ENCODE measurements at regions not wholly inside any gene's neighbourhood (a gene's known extent, or its start where the extent isn't known, plus 50 kb on each side); places are given as distances from the start of the nearest gene placed in this dataset.

DNA sequence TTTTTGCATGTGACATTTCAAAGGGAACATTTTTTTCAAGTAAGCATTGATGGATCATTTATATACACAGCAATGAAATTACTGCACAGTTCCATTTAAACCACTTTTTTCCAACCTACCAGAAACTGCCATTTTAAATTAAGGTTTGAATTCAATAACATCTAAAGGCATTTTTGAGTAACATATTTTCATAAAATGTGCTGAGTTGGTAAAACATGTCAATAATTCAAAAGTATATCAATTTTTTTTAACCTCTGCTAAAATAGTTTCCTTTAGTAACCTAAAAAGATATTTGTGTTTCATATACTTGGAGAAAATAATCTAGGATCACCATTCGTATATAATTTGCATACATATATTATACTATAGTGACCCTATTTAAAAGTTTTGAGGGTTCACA lies 355.1 kb upstream of the KCNMB2 start:
- 96% methylated on average over 1 of the region's 1 CpG; no CpG with 5 or more reads in 1 of the 2 experiments for WGBS, 2 experiments (ENCODE audit: extremely low coverage in 1 of 2, insufficient coverage in 1 of 2, insufficient read length in 1 of 2, insufficient replicate concordance in 2 of 2, low coverage in 1 of 2, low lambda C conversion rate in 2 of 2, missing lambda C conversion rate in 1 of 2)
- ChIA-PET CTCF (ENCODE audit: partially characterized antibody) (no interaction called here), POLR2A (ENCODE audit: partially characterized antibody) (no interaction called here)
- Histone ChIP-seq H3K4me3 (ENCODE audit: extremely low read depth in 1 of 4, insufficient read depth in 2 of 4, low read depth in 3 of 4, low read length in 4 of 4) (no peak overlapping the region), H3K23me2 (ENCODE audit: low read depth, low read length) (no peaks in the 10 kb centered on the region), H3K27me3 (replicated peaks in 1 of 4; ENCODE audit: control insufficient read depth in 3 of 4, extremely low read depth in 1 of 4, insufficient read depth in 3 of 4, low read length in 3 of 4) (no peaks in the 10 kb centered on the region), H3K4me2 (ENCODE audit: insufficient read depth in 1 of 2, low read depth in 2 of 2, low read length in 2 of 2) (no peak overlapping the region), H3K36me3 (ENCODE audit: control insufficient read depth in 2 of 4, insufficient read depth in 4 of 4, low read length in 3 of 4) (no peaks in the 10 kb centered on the region), H4K5ac (ENCODE audit: insufficient read length, low read depth, low read length) (no peak overlapping the region), H4K91ac (replicated peaks; ENCODE audit: insufficient read length, low read length) (no peak overlapping the region), H2BK20ac (ENCODE audit: low read length) (no peak overlapping the region), H2BK5ac (ENCODE audit: low read depth, low read length) (no peak overlapping the region), H3K23ac (ENCODE audit: insufficient read length) (no peak overlapping the region), H3K27ac (ENCODE audit: low read depth, low read length) (no peak overlapping the region), H3K79me2 (ENCODE audit: control insufficient read depth in 1 of 2, insufficient read depth in 2 of 2, low read length in 2 of 2) (no peaks in the 10 kb centered on the region), H3K79me1 (ENCODE audit: low read depth, low read length) (no peaks in the 10 kb centered on the region), H2AK5ac (ENCODE audit: low read depth, low read length) (no peak overlapping the region), H2BK15ac (ENCODE audit: low read length) (no peak overlapping the region), H2BK12ac (ENCODE audit: low read depth, low read length) (no peak overlapping the region), H2BK120ac (replicated peaks; ENCODE audit: low read depth, low read length) (no peak overlapping the region), H3K18ac (ENCODE audit: extremely low read depth, low read length) (no peak overlapping the region), H2AFZ (ENCODE audit: low read length) (no peak overlapping the region), H4K20me1 (replicated peaks in 1 of 2; ENCODE audit: control insufficient read depth in 1 of 2, insufficient read depth in 2 of 2, low read length in 2 of 2) (no peaks in the 10 kb centered on the region), H3K9ac (replicated peaks in 1 of 4; ENCODE audit: extremely low read depth in 1 of 4, low read depth in 3 of 4, low read length in 3 of 4) (no peak overlapping the region), H3K4ac (replicated peaks; ENCODE audit: insufficient read length, low read depth, low read length) (no peak overlapping the region), H3K56ac (replicated peaks; ENCODE audit: insufficient read length, low read depth, low read length) (no peak overlapping the region), H4K8ac (ENCODE audit: extremely low read depth, insufficient read depth, low read length) (no peak overlapping the region), H3K9me3 (ENCODE audit: insufficient read depth in 2 of 2, low read depth in 1 of 2, low read length in 1 of 2) (no peaks in the 10 kb centered on the region), H3K4me1 (replicated peaks in 1 of 4; ENCODE audit: control insufficient read depth in 3 of 4, insufficient read depth in 4 of 4, low read length in 3 of 4) (peaks cover 0 to 3% (median under 1%) of the 10 kb centered on the region in 4 experiments; a peak in 1 of 7 replicates), H3K14ac (ENCODE audit: insufficient read length) (no peak overlapping the region)
- DNase-seq (ENCODE audit: low read depth in 1 of 2, low spot score in 2 of 2) (no peak), FAIRE-seq (no peak)
- TF ChIP-seq, protein P1, sequence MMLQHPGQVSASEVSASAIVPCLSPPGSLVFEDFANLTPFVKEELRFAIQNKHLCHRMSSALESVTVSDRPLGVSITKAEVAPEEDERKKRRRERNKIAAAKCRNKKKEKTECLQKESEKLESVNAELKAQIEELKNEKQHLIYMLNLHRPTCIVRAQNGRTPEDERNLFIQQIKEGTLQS (IDR thresholded peaks at IDR 0.05; ENCODE audit: insufficient read depth, low read depth, low read length) = no peak
- TF ChIP-seq TBP (IDR thresholded peaks at IDR 0.05; ENCODE audit: low read depth, low read length) = no peak
